ENCODE measurements at regions not wholly inside any gene's neighbourhood (a gene's known extent, or its start where the extent isn't known, plus 50 kb on each side); places are given as distances from the start of the nearest gene placed in this dataset.
"Not testable (repeated sequence)": the region's sequence is repeated elsewhere in the genome, so short reads cannot be mapped to it uniquely, and the experiment has no call there.

DNA sequence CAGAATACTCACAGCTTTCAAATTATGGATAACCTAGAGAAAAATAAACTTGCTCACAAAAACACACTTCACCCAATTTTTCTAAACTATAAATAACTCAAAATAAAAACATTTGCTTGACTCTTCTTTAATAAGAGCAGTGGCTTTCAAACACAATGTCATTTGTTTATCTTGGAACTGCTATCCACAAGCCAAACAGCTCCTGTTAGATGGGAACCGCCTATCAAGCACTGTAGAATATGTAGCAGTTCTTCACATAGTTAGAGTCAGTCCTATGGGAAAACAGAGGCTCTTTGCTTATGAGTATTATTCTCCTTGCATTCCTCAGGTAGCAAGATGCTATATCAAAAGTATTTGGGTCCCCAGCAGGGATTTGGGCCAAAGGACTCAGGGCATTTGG, 120.2 kb upstream of the KCNJ18 start:
- POLR2A ChIA-PET: not testable (repeated sequence)

DNA sequence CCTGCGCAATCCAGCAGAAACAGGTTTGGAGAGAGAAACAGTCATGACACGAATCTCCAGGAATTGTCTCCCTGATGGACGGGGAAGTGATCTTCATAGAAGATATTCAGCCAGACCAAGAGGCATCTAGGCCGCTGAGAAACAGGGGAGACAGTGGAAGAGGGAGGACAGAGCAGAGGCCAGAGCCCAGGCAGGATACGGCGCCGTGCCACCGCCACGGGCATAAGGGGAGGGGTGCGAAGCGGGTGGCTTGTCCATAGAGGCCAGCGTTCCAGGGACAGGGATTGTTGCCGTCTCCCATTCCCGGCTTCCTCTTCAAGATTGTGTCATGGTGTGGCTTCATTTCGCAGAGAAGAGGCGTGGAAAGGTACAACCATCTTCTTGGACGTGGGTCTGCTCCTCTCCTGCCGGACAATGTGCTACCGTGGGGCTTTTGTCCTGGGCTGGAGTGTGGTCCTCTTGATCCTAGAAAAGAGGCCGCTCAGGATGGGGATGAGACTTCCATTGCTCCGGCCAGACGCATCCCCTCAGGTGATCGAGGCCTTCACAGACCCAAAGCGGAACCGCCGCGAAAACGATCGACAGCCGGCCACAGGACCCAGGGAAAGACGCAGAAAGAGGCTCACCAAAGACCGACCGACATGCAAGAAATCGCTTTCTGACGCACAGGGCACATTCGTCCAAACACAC, 118.9 kb upstream of the KCNJ18 start:
- CTCF ChIA-PET; H3K36me3 ChIP-seq (ENCODE audit: insufficient read depth, low read length); H3K27ac ChIP-seq (ENCODE audit: low read depth, low read length); DNase-seq; H3K27me3 ChIP-seq (ENCODE audit: insufficient read depth, low read length, poor library complexity, severe bottlenecking); H3K4me3 ChIP-seq (ENCODE audit: low read length); POLR2A ChIA-PET; H3K36me3 Mint-ChIP-seq; H3K9me3 ChIP-seq (ENCODE audit: low read length); H3K4me1 ChIP-seq (ENCODE audit: insufficient read depth, low read length): not testable (repeated sequence)
- Mint-ChIP-seq H3K27me3 (peaks cover 0 to 32% of the 10 kb centered on the region in 2 donors), H3K27ac (peak overlapping the region in 2 of 8 donors; percentile 23 to 57), H3K9me3 (peaks cover 0 to 11% (median 9%) of the 10 kb centered on the region in 5 donors), H3K4me3 (peak overlapping the region in 6 of 7 donors; percentile 32 to 70 (median 66)), H3K4me1 (peaks cover 0 to 11% (median 5%) of the 10 kb centered on the region in 3 donors)

More for the DNA sequence above, 120.2 kb upstream of the KCNJ18 start:
- peaks cover 0 to 11% (median 9%) of the 10 kb centered on the region in 5 donors for H3K9me3 Mint-ChIP-seq
- DNase-seq; H3K36me3 ChIP-seq (ENCODE audit: insufficient read depth, low read length); H3K27me3 ChIP-seq (ENCODE audit: insufficient read depth, low read length, poor library complexity, severe bottlenecking); H3K27ac ChIP-seq (ENCODE audit: low read depth, low read length); H3K4me1 ChIP-seq (ENCODE audit: insufficient read depth, low read length); H3K9me3 ChIP-seq (ENCODE audit: low read length); H3K4me3 Mint-ChIP-seq; H3K36me3 Mint-ChIP-seq; H3K4me3 ChIP-seq (ENCODE audit: low read length); H3K27ac Mint-ChIP-seq; CTCF ChIA-PET: not testable (repeated sequence)
- peaks cover 0 to 11% (median 5%) of the 10 kb centered on the region in 3 donors for H3K4me1 Mint-ChIP-seq
- H3K27me3 Mint-ChIP-seq: peaks cover 0 to 34% of the 10 kb centered on the region in 2 donors

DNA sequence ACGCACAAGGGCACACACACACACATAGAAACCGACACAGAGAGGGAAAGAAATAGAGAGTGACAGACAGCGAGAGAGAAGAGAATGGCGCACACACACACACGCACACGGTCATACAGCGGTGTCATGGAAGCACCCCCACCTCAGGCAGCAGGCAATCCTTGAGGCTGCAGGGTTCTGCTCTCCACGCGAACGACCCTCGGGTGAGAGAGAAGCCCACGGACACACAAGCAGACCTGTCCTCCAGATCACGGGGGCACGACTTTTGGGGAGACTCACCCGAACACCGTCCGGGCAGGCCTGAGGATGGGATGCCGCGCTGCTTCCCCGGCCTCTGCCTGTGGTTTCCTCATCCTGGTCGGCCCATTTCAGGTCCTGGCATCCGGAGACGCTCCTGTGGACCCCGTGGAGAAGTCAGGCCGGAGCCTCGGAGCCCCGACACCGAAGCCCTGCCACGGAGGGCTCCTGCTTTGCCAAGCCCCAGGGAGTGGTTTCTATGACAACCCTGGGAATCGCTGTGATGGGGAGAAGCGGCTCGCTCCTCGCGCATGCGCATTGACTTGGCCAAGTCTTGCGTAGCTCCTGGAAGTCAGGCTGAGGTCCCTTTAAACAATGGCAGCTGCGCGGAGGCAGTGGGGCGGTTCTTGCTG, 118.2 kb upstream of the KCNJ18 start:
- peaks cover 0 to 11% (median 9%) of the 10 kb centered on the region in 5 donors for H3K9me3 Mint-ChIP-seq
- H3K4me3 Mint-ChIP-seq: peak overlapping the region in 6 of 7 donors; percentile 32 to 70 (median 56)
- no peaks in the 10 kb centered on the region for H3K9me3 ChIP-seq (ENCODE audit: low read length)
- peak overlapping the region; percentile 22 for H3K4me3 ChIP-seq (ENCODE audit: low read length)
- no peaks in the 10 kb centered on the region for H3K27me3 ChIP-seq (ENCODE audit: insufficient read depth, low read length, poor library complexity, severe bottlenecking)
- H3K36me3 ChIP-seq (ENCODE audit: insufficient read depth, low read length): no peaks in the 10 kb centered on the region
- DNase-seq: peak in 3 of 5 donors; percentile 12 to 58 (median 34)
- H3K27ac Mint-ChIP-seq: peak overlapping the region in 2 of 8 donors; percentile 23 to 57
- no peak overlapping the region for H3K27ac ChIP-seq (ENCODE audit: low read depth, low read length)
- peaks cover 0 to 8% (median 2%) of the 10 kb centered on the region in 3 donors for H3K36me3 Mint-ChIP-seq
- H3K4me1 ChIP-seq (ENCODE audit: insufficient read depth, low read length): no peaks in the 10 kb centered on the region
- POLR2A ChIA-PET: no interaction called here
- CTCF ChIA-PET: no interaction called here
- peaks cover 1 to 29% of the 10 kb centered on the region in 2 donors for H3K27me3 Mint-ChIP-seq
- H3K4me1 Mint-ChIP-seq: peaks cover 0 to 11% (median 5%) of the 10 kb centered on the region in 3 donors

DNA sequence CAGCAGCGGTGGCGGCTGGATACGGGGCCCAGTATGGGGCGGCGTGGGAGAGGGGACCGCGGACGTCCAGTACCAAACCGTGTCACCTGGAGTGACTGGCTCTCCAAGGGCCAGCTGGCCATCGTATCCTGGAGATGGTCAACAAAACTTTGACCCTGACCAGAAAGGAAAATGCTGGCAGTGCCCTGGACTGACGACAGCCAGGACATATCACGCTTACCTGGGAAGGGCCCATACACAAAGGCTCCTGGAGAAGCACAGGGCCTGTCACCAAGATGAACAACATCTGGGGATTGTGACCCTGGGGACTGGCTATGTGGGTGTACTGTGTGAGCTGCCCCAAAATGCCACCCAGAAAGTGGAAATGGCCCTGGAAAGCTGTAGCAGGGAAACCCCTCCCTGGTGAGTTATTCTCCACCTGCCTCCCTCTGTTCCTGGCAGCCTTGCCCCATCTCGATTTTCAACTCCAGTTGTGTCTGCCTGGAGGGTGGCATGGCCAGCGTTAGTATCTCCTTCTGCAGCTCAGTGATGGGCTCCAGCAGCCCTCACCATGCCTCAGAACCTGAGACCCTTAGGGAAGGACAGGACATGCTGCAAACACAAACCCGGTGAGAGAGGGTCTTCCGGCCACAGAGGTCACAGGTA, 117.6 kb upstream of the KCNJ18 start:
- Mint-ChIP-seq H3K27ac (peak overlapping the region in 1 of 8 donors; percentile 22), H3K27me3 (peaks cover 1 to 27% of the 10 kb centered on the region in 2 donors), H3K4me3 (peak overlapping the region in 2 of 7 donors; percentile 57 to 70), H3K4me1 (peaks cover 0 to 11% (median 5%) of the 10 kb centered on the region in 3 donors)
- CTCF ChIA-PET; H3K4me1 ChIP-seq (ENCODE audit: insufficient read depth, low read length); H3K4me3 ChIP-seq (ENCODE audit: low read length); H3K9me3 ChIP-seq (ENCODE audit: low read length); H3K27ac ChIP-seq (ENCODE audit: low read depth, low read length); DNase-seq; H3K9me3 Mint-ChIP-seq; POLR2A ChIA-PET; H3K27me3 ChIP-seq (ENCODE audit: insufficient read depth, low read length, poor library complexity, severe bottlenecking); H3K36me3 Mint-ChIP-seq; H3K36me3 ChIP-seq (ENCODE audit: insufficient read depth, low read length): not testable (repeated sequence)

DNA sequence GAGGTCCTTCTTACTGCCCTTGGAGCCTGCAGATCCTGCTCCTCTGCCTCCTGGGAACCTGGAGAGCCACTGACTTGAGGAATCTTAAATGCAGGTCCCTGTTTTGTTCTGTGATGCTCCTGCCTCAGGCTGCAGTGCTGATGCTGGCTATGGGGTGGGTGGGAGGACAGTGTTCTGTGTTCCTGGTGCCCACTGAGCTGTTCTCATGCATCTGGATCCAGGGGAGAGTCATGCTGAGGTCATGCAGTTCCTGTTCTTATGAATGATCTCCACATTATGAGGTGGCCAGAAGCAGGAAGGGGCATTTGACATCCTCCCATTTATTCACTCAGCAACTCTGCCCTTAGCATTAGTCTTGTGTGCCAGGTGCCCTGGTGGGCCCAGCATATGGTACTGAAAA, 113.5 kb upstream of the KCNJ18 start:
- H3K4me1 ChIP-seq (ENCODE audit: insufficient read depth, low read length); POLR2A ChIA-PET; H3K4me3 ChIP-seq (ENCODE audit: low read length); H3K27me3 Mint-ChIP-seq; H3K9me3 ChIP-seq (ENCODE audit: low read length); H3K36me3 ChIP-seq (ENCODE audit: insufficient read depth, low read length); DNase-seq; H3K27me3 ChIP-seq (ENCODE audit: insufficient read depth, low read length, poor library complexity, severe bottlenecking); CTCF ChIA-PET; H3K36me3 Mint-ChIP-seq; H3K9me3 Mint-ChIP-seq; H3K27ac ChIP-seq (ENCODE audit: low read depth, low read length); H3K4me3 Mint-ChIP-seq; H3K4me1 Mint-ChIP-seq: not testable (repeated sequence)
- peak overlapping the region in 1 of 8 donors; percentile 73 for H3K27ac Mint-ChIP-seq

DNA sequence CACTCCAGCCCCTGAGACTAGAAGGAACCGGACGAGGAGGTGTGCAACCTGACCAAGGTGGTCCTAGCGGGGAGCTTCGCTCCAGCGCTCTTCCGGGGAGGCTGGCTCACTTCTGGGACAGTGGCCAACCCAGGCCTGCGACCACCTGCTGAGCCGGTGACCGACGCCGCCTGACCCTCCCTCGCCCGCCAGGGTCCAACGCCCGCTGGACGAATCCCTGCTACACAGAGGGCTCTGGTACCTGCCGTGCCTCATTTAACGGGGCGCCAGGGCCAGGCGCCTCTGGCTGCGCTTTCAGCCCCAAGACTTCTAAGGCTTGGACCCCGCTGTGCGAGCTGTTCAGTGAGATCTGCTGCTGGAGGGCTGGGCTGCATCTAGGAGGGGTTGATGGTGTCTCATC, 99.5 kb upstream of the KCNJ18 start:
- Mint-ChIP-seq H3K36me3 (no peaks in the 10 kb centered on the region), H3K27ac (no peak overlapping the region), H3K27me3 (peaks cover 3 to 15% of the 10 kb centered on the region in 2 donors), H3K9me3 (peaks cover 0 to 2% (median 0%) of the 10 kb centered on the region in 5 donors), H3K4me3 (no peak overlapping the region), H3K4me1 (no peaks in the 10 kb centered on the region)
- no peak overlapping the region for H3K27ac ChIP-seq (ENCODE audit: low read depth, low read length)
- ChIA-PET POLR2A (no interaction called here), CTCF (no interaction called here)
- no peaks in the 10 kb centered on the region for H3K4me1 ChIP-seq (ENCODE audit: insufficient read depth, low read length)
- no peaks in the 10 kb centered on the region for H3K9me3 ChIP-seq (ENCODE audit: low read length)
- no peak overlapping the region for H3K4me3 ChIP-seq (ENCODE audit: low read length)
- no peak for DNase-seq
- no peaks in the 10 kb centered on the region for H3K27me3 ChIP-seq (ENCODE audit: insufficient read depth, low read length, poor library complexity, severe bottlenecking)
- no peaks in the 10 kb centered on the region for H3K36me3 ChIP-seq (ENCODE audit: insufficient read depth, low read length)

DNA sequence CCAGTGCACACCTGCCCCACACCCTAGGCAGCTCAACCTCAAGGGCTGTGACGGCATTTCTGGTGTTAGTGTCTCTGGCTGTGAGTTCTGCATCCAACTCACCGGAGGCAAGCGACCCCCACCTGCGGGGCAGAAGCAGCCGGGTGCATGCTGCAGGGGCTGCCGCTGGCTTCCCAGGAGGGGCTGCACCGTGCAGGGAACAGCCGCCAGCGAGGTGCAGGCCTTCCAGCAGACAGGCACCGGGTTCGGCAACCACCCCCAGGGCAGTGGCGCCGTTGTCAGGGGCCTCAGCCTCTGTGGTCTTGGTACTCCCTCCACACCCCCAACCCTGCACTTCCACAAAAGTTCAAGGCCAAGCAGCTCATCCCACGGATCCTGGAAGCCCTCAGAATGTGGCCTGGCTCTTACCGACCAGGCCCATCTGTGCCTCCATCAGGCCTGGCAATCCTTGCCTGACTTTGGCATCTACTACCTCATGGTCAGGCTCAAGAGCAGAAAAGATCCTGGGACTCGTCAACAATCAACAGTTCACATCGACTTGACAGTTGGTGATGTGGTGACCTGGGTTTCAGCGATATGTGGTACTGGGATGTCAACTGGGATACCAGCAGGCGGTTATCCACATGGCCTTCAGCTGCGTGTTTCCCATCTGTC, 98.7 kb upstream of the KCNJ18 start:
- H3K9me3 ChIP-seq (ENCODE audit: low read length); H3K4me3 ChIP-seq (ENCODE audit: low read length); CTCF ChIA-PET; DNase-seq; H3K9me3 Mint-ChIP-seq; H3K27ac ChIP-seq (ENCODE audit: low read depth, low read length); H3K36me3 ChIP-seq (ENCODE audit: insufficient read depth, low read length); POLR2A ChIA-PET; H3K27me3 ChIP-seq (ENCODE audit: insufficient read depth, low read length, poor library complexity, severe bottlenecking); H3K4me1 ChIP-seq (ENCODE audit: insufficient read depth, low read length); H3K27ac Mint-ChIP-seq; H3K4me3 Mint-ChIP-seq; H3K4me1 Mint-ChIP-seq; H3K36me3 Mint-ChIP-seq: not testable (repeated sequence)
- H3K27me3 Mint-ChIP-seq: peaks cover 6 to 19% of the 10 kb centered on the region in 2 donors

DNA sequence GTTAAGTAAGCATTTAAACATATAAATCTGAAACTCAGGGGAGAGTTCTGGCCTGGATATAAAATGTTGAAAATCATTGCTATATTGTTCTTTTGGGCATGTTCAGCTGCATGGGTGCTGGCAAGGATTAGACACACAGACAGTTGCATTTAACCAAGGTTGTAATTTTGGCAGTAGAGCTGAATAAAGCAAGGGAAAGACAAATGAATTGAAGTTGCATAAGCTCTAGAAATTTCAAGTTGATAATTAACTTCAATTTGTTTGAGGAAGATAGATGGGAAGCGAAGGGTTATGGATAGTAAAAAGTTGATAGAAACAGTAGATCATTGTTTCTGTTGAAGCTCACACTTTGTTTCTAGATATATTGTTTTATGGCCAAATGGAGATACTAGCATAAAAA, 97.2 kb upstream of the KCNJ18 start:
- Mint-ChIP-seq H3K27me3 (peaks cover 8 to 21% of the 10 kb centered on the region in 2 donors), H3K27ac (no peak overlapping the region), H3K9me3 (peaks cover 0 to 2% (median 0%) of the 10 kb centered on the region in 5 donors), H3K4me1 (no peaks in the 10 kb centered on the region), H3K36me3 (no peaks in the 10 kb centered on the region), H3K4me3 (no peak overlapping the region)
- Histone ChIP-seq H3K36me3 (ENCODE audit: insufficient read depth, low read length) (no peaks in the 10 kb centered on the region), H3K27me3 (ENCODE audit: insufficient read depth, low read length, poor library complexity, severe bottlenecking) (no peaks in the 10 kb centered on the region), H3K4me1 (ENCODE audit: insufficient read depth, low read length) (no peaks in the 10 kb centered on the region), H3K27ac (ENCODE audit: low read depth, low read length) (no peak overlapping the region), H3K4me3 (ENCODE audit: low read length) (no peak overlapping the region), H3K9me3 (ENCODE audit: low read length) (no peaks in the 10 kb centered on the region)
- POLR2A ChIA-PET: no interaction called here
- CTCF ChIA-PET: no interaction called here
- DNase-seq: no peak

Measured in CD8-positive, alpha-beta memory T cell (primary cell).